HG02973 (cell line): ENCODE measurements at regions not wholly inside any gene's neighbourhood (a gene's known extent, or its start where the extent isn't known, plus 50 kb on each side); places are given as distances from the start of the nearest gene placed in this dataset.
"Not testable (repeated sequence)": the region's sequence is repeated elsewhere in the genome, so short reads cannot be mapped to it uniquely, and the experiment has no call there.

Source experiments
- ATAC-seq: cut with Tn5 transposase; IDR thresholded peaks from one replicate; pipeline ENCODE4 v1.9.1; 2021; ENCODE audit warnings: moderate library complexity; ENCODE audit not compliant: unreplicated experiment

DNA sequence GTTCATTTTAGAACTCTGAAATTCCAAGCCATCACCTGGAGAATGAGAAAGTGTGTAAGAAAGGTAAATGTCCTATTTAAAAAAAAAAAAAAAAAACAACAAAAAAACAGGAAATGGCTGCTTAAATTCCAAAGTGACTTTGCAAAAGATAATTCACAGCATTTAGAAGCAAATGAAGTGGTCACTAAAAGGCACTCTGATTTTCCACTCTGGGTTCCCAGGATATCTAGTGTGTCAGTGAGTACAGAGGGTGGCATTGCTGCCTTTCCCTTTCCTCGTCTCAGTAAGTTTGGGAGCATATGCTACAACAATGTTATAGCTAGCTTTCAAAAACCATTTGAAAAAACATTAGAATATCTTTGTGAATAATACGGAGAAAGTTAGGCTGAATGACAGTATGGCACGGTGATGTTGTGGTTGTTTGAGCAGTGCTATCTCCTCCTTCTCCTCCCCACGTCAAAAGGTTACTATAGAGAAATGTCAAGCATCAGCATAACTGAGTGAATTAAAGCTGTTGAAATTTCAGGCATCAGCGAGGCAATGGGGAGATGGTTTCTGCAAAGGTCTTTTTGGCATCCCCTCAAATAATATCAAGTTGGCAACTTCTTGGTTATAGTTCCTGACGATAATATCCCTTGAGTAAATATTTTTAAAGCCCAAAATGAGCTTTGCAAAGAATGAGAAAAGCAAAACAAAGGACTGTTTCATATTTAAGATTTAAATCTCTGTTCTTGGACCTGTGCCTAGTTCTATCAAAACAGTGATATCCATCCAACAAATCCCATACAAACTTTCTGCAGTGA is 164.5 kb upstream of the E2F7 start:
- no peak for ATAC-seq

GRCh38 chr12:77228376-77228775 is 163.0 kb upstream of the E2F7 start:
- ATAC-seq, result no peak

GRCh38 chr12:77226368-77226767 is 161.0 kb upstream of the E2F7 start:
- no peak for ATAC-seq

DNA sequence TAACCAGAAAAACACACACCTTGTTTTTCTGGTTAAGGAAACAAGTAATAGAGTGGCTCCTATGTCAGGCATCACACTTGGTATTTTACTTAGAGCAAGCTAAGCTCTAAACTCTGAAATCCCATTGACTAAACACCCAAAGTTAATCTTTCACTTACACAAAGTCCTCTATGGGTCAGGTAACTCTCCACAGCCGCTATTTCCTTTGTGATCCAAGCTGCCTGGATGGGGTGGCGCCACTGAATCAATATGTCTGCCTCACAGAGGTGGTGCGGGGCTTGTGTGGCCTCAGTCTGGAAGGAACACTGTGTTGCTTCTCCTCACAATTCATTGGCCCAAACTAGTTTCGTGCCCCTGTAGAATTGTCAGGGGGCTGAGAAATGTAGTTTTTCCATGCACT is 160.0 kb upstream of the E2F7 start:
- no peak for ATAC-seq

- no peak for ATAC-seq
Measured at GRCh38 chr12:77224346-77224745, 159.0 kb upstream of the E2F7 start.

- no peak for ATAC-seq
Measured at GRCh38 chr12:77222336-77222735, 157.0 kb upstream of the E2F7 start.

DNA sequence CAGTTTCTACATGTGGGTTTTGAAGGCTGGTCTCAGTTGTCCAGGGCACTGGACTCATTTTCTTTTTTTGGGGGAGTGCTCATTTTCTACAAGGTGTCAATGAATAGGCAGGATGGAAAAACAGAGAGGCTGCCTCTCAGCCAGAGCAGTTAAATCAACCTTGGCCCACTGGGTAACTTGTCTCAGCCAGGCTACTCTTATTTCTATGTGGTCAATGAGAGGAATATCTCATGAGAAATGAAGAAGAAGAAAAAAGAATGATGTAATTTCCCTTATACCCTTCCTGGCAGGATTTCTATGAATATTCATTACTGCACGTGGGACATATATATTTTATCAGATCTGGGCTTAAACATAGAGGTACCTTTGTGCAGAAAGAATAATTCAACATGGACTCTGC is 155.2 kb upstream of the E2F7 start:
- ATAC-seq, result no peak

DNA sequence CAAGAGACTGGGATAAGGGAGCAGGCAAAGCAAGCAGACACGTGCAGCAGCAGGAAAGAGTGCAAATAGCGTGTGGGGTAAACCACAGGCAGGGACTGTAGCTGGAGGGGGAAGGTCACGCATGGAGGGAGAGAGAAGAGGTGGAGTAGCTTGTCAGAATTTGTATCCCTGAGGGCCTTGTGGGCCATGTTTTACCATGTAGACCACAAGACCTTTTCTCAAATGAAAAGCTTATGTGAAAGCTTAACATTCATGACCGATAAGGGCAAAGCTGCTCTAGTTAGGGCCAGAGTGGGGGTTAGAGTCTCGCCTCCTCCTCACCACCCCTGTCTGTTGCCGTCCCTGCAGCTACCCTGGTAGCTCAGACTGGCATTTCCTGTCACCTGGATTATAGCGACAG is 152.9 kb upstream of the E2F7 start:
- ATAC-seq, result peak; percentile 60

- ATAC-seq, result not testable (repeated sequence)
Measured at GRCh38 chr12:77216136-77216535, 150.8 kb upstream of the E2F7 start.

DNA sequence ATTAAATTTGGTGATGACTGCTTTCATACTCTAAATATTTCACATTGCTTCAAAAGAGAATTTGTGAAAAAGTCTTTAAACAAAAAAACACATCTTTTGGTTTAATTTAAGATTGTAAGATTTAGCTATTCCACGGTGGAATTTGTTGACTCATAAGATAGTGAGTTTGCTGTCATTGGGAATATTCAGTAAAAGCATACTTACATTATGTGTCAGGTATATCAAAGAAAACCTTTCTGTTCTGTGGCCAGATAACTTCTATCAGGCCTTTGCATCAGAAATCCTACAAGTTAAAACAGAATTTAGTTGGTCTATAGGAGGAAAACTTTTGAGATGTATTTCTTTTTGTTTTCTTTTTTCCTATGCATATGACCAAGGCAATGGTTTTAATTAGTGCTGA is 148.8 kb upstream of the E2F7 start:
- ATAC-seq, result no peak

DNA sequence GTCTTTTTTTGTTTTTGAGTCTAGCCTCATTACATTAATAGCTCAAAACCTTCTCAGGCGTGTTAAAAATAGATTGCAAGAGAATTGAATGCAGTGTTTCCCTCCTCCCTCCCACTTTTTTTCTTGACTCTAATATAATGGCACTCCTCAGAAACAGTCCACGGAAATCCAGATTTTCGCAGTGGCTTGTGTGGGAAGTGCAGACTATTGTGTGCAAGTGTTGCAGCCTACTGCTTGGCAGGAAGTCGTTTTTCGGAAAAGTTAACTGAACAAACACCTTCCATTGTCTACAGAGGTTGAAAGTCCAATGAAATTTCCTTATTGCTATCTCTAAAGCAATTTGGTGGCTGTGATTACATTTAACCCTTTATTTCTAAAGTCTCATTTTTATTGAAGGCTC is 147.9 kb upstream of the E2F7 start:
- no peak for ATAC-seq

DNA sequence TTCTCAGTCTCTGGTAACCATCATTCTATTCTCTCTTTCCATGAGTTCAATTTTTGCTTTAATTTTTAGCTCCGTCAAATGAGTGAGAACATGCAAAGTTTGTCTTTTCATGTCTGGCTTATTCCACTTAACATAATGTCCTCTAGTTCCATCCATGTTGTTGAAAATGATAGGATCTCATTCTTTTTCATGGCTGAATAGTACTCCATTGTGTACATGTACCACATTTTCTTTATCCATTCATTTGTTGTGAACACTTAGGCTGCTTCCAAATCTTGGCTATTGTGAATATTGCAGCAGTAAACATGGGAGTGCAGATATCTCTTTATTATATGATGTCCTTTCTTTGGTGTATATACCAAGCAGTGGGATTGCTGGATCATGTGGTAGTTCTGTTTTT is 145.4 kb upstream of the E2F7 start:
- ATAC-seq, result no peak

DNA sequence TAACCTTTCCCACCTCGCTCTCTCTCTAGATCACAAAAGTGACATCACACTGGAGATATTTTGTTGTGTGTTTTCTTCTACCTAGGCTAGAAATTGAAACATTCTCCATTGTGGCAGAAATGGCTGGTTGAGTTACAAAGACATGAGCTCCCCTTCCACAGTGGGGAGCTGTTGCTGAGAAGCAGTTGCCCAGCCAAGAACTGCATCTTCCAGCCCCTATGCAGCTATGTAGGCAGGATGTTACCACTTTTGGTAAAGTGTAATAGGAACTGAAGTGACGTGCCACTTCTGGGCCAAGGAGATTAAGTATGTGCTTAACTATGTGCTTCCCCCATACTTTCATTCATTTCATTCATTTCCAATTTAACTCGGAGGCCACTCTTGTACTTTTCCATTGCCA is 138.7 kb upstream of the E2F7 start:
- ATAC-seq, result no peak

- ATAC-seq, result no peak
Measured at GRCh38 chr12:77202457-77203060, 137.2 kb upstream of the E2F7 start.

GRCh38 chr12:77189901-77190416 is 124.6 kb upstream of the E2F7 start:
- no peak for ATAC-seq

GRCh38 chr12:77189458-77189857 is 124.1 kb upstream of the E2F7 start:
- ATAC-seq, result no peak

DNA sequence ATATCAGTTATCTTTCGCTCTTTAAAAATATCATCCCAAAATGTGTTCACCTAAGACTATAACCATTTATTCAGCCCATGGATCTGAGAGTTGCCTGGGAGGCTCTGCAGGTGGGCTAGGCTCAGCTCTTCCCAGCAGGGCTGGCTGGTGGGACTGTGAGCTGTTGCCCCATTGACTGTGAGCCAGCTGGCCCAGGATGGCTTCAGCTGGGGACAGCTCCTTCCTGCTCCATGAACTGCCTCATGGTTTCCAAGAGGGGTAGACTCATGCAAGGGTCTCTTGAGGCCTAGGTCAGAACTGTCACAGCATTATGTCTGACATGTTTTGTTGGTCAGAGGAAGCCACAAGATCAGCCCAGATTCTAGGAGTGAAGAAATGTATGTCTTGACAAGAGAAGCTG is 114.1 kb upstream of the E2F7 start:
- no peak for ATAC-seq

DNA sequence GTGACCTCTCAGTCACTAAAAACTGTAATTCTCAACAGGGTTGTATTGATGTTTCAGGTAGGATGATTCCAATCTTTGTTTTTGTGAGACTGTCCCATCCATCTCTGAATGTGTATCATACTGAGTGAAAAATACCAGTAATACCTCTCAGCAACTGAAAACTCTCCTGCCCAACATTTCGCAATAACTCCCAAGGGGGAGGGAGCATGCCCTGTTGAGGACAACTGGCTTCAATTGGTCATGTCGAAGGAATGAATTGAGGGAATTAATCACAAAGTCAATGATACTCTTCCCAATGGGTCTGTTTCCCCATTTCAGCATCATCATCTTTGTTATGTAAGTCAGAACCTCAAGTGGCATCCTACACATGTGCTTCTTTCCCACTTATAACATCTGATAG is 102.4 kb upstream of the E2F7 start:
- no peak for ATAC-seq

DNA sequence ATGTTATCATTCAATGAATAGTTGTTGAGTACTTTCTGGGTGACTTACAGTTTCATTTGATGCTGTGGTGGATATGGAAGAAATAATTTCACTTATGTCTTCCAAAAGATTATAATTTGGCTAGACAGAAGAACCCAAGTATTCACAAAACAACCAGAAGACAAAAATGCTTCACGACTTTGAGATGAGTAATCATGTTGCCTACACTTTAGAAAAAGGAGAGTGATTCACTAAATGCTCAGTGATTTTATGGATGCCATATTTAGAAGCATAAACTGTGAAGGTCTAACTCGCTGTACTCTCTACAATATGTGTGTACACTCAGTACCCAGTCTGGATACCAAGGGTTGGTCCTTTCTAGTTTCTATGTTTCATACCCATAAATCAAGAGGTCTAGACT is 101.3 kb upstream of the E2F7 start:
- ATAC-seq, result no peak

GRCh38 chr12:77163074-77164038 is 98.0 kb upstream of the E2F7 start:
- ATAC-seq, result no peak

DNA sequence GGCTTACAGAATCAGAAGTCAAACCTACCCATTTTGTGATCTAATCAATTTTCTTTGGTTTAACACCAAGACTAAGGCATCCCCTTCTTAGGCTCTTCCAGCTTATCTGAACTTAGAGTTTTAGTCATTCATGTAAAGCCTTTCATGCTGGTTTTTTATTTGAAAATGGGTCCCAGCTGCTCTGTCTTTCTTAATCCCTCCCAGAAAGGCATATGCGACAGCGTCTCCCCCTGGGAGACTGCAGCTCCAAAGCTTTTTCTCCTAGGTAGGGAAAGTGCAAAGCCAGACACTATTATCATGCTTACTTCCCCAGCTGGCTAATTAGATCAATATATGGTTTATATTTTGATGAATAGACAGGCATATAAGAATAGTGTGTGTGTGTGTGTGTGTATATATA is 96.6 kb upstream of the E2F7 start:
- ATAC-seq, result no peak
